Sciatic nerve (tissue), 2 donors: ENCODE measurements at regions not wholly inside any gene's neighbourhood (a gene's known extent, or its start where the extent isn't known, plus 50 kb on each side); places are given as distances from the start of the nearest gene placed in this dataset.

Experiments
- ATAC-seq: fragments of 200-7000 bp; cut with Tn5 transposase; one replicate; pipeline ENCODE4 v1.9.1; 2020; ENCODE audit warnings: mild to moderate bottlenecking, moderate library complexity
- DNase-seq: peaks from one replicate; pipeline ENCODE4 v3.0.0-alpha.2; 2020; ENCODE audit warnings: low spot score
- intact Hi-C: fragments of 100-400 bp; cut with DNase I; formaldehyde crosslinking; loops from one replicate; pipeline ENCODE4 v1.14.2; 2022
- donor health status: DM: no; HTN: no; CAD: no.
- donor health status: DM: no; HTN: no; CAD: no.

DNA sequence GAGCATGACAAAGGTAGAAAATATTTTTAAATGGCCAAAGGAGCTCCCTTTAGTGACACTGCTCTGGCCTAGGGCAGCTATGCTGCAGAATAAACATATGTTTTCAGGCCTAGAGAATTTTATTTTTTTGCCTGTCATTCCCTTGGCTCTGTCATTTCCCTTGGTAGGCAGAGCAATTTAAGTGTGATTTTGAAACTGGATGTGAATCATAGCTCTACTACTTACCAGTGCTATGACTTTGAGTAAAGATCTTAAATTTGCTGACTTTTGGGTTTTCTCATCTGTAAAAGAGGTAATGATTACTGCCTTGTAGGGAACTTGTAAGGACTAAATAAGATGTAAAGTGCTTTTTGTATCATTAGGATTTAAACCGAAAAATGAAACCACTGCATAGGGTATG is 189.0 kb upstream of the ZRANB2 start:
- intact Hi-C loops = no loop called here
- no peak for ATAC-seq
- DNase-seq = no peak

DNA sequence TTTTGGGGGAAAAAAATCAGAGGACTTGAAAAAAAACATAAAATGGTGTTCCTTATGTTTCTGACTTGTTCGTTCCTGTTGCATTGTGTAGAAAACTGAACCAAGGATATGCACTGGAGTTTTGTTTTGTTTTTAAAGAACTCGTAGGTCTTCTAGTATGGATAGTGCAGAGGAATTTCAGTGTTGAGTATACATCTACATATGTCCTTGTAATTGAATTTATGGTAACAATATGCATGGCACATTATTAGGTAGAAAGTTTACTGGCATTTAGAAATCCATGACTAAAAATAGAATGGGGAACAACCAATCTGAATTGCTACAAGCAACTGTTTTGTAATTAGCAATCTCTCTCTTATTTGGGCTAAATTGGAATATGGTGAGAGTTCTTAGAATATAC is 188.3 kb upstream of the ZRANB2 start:
- no peak for ATAC-seq
- intact Hi-C loops = no loop called here
- no peak for DNase-seq

DNA sequence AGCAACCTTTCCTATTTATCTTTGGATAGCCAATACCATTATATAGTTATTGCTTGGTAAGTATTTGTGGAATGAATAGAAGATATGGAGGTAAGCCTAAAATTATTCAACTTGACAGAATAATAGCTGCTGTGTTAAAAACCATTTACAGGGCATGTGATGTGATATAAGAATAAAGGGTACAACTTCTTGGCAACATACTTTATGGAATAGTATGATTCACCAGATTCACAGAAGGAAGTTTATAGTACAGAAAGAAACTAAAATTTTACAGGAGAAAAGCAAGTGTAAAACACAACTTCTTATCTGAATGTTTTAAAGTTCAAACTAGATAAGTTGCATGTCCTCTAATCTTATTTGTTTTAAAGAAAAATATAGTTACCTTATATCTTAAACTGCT is 186.4 kb upstream of the ZRANB2 start:
- ATAC-seq (no peak), DNase-seq (no peak)
- intact Hi-C loops = no loop called here

DNA sequence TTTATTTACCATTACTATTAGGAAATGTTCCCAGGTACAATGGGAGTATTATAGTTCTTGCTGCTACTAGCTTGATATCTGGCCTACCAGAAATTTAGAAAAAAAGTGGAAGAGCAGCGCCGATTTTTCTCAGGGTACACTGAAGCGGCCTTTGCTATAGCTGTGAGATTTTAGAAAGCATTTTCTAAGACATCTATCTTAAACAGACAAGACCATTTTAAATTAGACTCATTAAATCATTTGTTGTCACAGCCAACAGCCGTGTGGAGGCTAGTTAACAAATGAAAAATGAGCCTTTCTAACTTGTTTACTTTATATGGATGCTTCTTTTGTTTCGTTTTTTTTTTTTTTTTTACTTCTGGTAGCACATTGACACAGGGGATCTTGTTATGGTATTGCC is 183.2 kb upstream of the ZRANB2 start:
- ATAC-seq (no peak), DNase-seq (no peak)
- intact Hi-C loops = no loop called here

DNA sequence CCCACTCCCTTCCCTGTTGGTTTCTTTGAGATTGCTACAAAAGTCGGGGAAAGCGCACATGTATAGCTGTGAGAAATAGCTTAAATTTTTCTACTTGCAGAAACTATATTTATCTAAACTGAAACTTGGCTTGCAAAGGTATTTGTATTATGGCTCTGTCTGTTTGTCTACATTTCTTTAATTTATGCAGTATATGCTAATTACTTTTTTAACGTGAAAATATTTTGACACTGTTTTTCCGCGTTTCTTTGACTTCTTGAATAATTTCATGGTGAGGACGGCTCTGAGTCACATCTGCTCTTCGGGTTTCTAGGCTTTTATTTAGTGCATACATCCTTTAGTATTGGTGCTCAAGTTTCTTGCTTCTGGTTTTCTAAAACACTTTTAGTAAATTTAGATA is 182.1 kb upstream of the ZRANB2 start:
- intact Hi-C loops = no loop called here
- no peak for ATAC-seq
- DNase-seq = no peak

DNA sequence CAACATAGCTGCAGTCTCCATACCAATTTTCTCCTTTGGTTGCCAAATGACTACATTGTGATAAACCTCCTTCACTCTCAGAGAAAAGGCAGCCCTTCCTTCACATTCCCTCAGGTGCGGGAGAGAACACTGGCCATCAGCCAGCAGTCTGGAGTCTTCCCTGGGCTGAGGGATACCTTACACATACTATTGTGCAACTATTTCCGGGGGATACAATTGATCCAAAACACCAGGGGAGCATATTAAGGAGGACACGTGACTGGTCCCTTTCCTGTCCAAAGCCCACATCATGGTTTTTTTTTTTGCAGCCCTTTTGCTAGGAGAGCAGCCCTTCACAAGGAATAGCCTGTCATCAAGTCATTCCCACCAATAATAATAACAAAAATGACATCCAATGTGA is 172.1 kb upstream of the ZRANB2 start:
- DNase-seq = no peak
- no peak for ATAC-seq
- intact Hi-C loops = no loop called here

DNA sequence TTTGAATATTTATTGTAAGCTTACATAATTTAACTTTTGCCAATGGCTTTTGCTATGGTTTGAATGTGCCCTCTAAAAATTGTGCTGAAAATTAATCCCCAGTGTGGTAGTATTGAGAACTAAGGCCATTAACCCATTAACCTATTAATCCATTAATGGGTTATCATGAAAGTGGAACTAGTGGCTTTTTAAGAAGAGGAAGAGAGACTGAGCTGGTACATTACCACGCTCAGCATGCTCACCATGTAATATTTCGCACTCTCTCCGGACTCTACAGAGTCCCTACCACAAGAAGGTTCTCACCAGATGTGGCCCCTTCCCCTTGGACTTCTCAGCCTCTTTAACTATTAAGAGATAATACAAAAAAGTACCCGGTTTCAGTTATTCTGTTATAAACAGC is 164.4 kb upstream of the ZRANB2 start:
- intact Hi-C loops = no loop called here
- no peak for DNase-seq
- no peak for ATAC-seq

DNA sequence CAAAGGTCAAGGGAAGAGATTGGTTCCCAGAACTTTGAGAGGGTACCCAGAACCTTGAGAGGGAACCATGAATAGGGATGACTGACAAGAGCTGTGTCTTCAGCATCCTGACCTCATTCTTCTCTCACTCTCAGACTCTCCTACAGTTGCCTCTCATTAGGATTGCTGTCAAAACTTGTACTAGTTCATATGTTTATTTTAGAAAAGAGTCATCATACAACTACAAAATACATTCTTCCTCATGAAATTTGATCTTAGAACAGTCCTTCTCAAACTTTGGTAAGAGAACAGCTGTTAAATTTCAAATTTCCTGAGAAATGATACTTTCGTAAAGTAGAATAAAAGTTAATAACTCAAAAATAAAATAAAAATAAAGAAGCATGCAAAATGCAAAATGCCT is 161.4 kb upstream of the ZRANB2 start:
- DNase-seq = no peak
- intact Hi-C loops = no loop called here
- ATAC-seq = no peak

DNA sequence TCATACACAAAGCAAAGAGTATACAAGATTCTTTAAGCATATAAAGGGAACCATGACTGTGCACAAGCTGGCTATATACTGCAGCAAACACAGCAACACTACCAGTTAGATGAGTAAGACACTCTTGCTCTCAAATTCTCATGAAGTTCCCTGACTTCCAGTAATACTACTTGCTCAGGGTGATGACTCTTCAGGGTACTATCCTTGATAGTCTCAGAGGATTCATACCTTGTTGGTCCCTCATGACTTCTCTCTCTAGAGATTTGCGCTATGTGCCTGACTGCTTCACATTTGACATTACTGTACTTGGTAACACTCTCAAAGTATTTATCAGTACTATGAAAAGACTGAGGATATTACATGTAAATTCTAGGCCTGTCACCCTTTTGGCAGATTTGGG is 159.8 kb upstream of the ZRANB2 start:
- intact Hi-C loops = no loop called here
- no peak for ATAC-seq
- no peak for DNase-seq

DNA sequence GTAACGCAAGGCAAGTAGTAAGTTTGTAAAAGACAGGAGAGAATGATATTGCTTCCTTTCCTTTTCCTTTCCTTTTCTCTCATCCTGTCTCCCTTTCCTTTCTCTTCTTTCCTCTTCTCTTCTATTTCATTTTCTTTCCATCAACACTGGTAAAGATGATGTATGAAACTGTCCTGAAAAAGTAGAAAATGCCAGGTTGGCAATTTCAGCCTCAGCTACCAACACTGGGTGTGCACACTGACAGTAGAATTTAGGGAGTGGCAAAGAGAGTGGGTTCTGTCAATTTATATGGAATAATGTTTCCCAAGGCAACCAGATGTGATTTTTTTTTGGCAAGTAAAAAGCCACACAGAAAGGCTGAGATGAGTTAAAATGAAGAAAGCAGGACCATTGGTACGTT is 155.7 kb upstream of the ZRANB2 start:
- intact Hi-C loops = no loop called here
- no peak for DNase-seq
- ATAC-seq = no peak

DNA sequence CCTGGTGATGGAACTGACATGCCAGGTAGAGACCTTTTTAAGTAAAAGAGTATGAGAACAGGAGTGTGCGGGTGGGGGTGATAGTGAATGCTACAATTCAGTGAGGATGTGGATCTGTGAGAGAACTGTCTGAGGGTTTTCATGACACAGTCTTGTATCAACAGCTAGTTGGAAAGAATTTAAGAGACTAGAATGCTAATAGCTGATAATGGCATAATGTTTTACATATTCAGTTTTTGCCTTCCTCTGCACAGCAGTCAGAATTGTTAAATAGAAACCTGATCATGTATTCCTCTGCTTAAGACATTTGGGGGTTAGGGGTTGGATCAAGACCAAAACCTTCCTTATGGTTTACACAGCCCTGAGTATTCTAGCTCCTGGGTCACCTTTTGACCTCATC is 152.8 kb upstream of the ZRANB2 start:
- intact Hi-C loops = no loop called here
- ATAC-seq = no peak
- no peak for DNase-seq

DNA sequence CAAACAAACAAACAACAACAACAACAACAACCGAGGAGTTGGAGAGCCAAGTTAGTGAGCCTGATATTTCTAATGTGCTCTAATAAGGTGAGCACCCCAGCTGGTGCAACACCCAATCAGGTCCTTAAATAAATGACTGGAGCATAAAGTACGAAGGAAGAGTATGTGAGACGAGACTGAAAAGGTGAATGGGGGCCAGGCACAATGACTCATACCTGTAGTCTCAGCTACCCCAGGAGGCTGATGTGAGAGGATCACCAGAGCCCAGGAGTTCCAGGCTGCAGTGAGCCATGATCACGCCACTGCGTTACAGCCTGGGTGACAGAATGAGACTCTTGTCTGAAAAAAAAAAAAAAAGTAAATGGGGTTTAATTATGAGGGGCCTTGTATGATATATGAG is 152.0 kb upstream of the ZRANB2 start:
- no peak for ATAC-seq
- intact Hi-C loops = no loop called here
- DNase-seq = no peak

DNA sequence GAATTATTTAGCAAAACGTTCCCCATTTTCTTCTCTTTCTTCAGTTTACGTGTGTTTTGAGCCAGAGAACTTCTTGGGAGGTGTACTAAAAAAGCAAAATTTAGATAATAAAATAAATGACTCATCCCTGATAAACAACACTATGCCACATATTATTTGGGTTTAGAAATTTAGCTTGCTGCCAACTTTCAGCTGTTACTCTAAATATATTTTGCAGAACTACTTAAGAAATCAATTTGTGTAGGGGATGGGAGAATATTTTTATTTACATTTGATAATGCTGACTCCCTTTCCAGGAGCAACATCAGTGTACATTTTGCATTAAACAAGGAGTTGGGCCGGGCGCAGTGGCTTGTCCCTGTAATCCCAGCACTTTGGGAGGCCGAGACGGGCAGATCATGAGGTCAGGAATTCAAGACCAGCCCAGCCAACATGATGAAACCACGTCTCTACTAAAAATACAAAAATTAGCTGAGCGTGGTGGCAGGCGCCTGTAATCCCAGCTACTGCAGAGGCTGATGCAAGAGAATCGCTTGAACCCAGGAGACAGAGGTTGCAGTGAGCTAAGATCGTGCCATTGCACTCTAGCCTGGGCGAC is 151.4 kb upstream of the ZRANB2 start:
- intact Hi-C loops = no loop called here
- DNase-seq (no peak), ATAC-seq (no peak)

DNA sequence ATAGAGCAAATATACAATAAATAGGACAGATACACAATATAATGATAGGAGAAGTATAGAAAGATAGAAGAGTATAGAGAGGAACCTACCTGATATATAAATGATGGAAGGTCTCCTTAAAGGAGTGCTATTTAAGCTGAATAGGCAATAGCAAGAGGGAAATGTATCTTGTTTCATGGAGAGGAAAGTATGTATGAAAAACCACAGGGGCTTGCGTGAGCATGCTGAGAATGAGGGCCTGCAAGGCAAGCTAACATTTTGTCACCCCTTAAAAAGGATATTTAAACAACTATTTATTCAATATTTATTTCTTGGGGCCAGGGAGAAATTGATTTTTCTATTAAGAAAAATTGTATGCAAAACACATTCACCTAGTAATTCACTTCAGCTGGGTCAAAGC is 150.9 kb upstream of the ZRANB2 start:
- DNase-seq (no peak), ATAC-seq (no peak)
- intact Hi-C loops = no loop called here

DNA sequence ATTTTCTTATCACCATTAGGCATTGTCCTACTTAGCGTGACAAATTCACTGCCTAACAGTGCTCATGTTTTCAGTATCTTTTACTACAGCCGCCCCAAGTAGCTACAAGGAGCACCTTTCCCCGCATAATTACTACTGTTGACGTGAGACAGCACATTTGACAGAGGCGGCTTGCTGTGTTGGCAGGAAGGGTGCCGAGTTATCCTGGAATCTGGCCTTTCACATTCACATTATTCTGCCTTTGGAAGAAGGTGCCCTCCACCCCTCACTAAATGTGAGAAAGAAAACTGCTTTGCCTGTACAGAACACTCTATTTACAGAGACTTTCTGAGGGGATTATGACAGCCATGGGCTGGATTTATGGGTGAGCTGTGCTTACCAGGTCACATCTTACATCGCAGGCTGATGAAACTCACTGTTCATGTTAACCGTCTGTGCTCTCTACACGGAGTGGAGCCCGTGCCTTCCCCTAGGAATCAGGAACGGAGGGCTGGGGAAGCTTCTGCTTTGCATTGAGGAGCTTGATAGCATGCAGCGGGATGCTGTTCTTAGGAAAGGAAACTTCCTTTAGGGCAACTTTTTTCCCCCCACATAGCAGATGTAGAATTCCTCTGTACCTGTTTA is 148.0 kb upstream of the ZRANB2 start:
- DNase-seq (no peak), ATAC-seq (no peak)
- intact Hi-C loops = no loop called here

DNA sequence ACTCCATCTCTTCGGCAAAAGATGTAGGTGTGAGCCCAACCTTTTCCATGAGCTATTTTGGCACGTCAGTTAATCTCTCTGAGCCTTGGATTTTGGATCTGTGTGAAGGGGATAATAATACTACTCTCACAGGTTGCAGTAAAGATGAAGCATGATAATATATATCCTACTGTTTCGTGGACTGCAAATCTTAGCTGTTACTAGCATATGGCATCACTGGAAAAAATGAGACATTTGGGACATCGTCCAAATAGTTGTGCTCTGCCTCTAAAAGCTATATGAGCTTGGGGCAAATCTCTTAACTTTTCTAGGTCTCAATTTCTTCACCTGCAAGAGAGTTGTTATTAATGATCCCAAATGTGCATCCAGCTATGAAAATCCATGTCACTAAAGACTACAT is 147.4 kb upstream of the ZRANB2 start:
- intact Hi-C loops = no loop called here
- DNase-seq = no peak
- no peak for ATAC-seq

DNA sequence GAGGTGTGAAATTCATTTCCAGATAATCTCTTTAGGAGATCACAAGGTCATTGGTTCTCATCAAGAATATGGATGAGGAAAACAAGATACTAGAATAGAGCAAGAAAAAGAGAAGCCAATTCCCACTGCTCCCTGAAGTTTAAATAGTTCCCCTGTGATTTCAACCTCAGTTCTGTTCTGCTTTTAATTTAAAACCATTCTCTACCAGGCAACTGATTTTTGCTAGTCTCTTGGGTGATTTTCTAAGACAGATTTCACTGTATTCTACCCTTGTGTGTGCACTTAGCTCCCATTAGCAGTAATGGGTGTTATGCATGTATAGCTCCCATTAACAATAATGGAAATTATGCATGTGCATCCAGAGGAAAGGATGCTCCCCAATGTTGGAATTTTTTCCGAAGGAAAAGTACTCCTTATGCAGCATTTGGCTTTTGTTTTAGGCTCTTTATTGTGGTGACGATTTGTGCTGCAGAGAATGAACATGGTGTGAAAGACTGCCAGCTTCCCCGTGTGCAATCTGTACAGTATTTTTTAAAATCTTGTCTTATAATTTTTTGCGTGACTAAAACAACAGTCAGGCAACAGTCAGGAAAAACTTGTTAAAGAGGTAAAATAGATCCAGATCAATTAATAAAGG is 144.0 kb upstream of the ZRANB2 start:
- ATAC-seq (no peak), DNase-seq (no peak)
- intact Hi-C loops = no loop called here

DNA sequence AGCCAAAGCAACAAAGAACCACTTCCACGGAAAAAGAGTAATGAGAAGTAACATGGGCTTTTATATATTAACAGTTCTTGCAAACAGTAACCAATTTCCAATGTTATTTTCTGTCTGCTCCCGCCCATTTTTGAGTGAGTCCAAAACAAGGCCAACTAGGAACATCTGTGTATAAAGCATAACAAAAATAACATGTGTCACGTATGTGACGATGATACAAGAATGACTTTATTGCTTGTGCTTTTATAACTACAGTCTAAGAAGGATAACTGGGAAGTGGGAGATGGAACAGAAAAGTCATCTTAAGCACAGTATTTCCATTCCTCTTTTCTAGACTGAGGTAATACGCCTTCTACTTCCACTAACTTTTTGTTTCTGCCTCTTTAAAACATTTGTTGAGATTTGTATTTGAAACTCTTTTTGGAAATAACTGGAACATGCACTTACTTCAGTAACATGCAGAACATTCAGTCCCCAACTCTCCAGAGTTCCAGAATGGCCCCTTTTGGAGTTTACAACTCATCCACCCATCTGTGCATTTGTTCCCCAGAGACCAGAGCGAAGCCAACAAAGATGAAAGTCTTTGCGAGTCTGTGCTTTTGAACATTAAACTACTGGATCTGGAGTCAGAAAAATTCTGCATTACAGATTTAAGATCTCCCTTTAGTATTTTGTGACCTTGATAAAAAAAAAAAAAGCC is 143.0 kb upstream of the ZRANB2 start:
- DNase-seq = no peak
- intact Hi-C loops = no loop called here
- ATAC-seq = no peak

DNA sequence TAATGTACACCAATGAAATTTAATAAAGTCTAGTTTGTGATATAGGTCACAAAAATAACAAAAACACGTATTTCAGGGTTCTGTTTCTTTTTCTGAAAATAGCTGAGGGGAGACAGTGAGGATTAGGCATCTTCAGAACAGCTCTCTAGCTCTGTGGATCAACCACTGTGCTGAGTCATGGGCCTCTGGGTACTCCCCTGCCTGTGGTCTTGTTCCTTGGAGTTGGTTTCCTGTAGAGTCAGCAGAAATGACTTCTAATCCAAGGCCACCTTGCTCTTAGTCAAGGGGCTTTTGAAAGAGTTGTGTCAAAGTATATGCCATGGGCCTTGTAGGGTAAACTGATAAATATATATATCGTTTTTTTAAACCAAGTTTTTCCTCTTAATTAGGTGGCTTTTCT is 141.8 kb upstream of the ZRANB2 start:
- ATAC-seq (no peak), DNase-seq (no peak)
- intact Hi-C loops = no loop called here

DNA sequence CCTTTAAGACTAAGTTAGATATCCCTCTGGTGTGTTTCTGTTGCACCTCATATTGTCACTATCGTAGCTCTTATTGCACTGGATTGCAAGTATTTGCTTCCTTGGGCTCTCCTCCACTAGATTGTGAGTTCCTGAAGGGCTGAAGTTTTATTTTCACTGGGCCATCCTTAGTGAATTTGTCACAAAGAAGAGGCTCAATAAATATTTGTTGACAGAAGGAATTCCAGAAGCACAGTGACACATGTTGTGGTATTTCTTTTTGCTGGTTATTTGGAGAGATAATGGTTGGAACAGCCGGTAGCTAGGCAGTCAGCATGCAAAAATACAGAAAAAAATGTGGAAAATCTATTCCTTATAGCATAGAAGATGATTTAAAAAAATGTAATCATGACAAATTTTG is 129.9 kb upstream of the ZRANB2 start:
- ATAC-seq = no peak
- intact Hi-C loops = no loop called here

DNA sequence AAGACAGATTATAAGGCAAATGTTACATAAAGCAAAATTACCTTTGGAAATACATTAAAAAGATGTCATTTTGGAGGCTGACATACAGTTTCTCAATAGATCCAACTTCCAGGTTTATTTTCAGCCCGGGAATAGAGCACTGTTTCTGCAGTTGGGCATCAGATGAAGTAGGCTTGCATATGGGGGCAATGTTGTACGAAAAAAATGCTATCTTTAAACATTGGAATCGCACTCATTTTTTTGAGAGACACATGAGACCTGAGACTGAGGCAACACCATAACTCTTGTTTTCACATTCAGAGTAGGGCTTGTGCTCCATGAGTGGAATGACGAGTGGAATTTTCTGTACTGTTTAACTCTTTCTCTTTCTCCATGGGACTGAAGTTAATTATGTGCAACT is 122.4 kb upstream of the ZRANB2 start:
- DNase-seq (no peak), ATAC-seq (no peak)
- intact Hi-C loops = no loop called here

More for the DNA sequence above, 129.9 kb upstream of the ZRANB2 start:
- DNase-seq = no peak
